Upper lobe of left lung (tissue), 4 donors: ENCODE measurements at regions not wholly inside any gene's neighbourhood (a gene's known extent, or its start where the extent isn't known, plus 50 kb on each side); places are given as distances from the start of the nearest gene placed in this dataset.
"Not testable (repeated sequence)": the region's sequence is repeated elsewhere in the genome, so short reads cannot be mapped to it uniquely, and the experiment has no call there.

Experiments
- CTCF ChIP-seq, 6 experiments: fragments of 450-650 bp in 4 of 6; fragments of 200-600 bp in 2 of 6; sonication (generic) in 2 of 6; IDR thresholded peaks; one replicate each; pipeline ENCODE4 v1.5.1; 2016 to 2019; ENCODE audit warnings: antibody characterized with exemption in 6 of 6
- POLR2AphosphoS5 ChIP-seq, 2 donors: sonication (generic); formaldehyde crosslinking; IDR thresholded peaks; one replicate each; pipeline ENCODE4 v1.5.1; 2017; ENCODE audit warnings: antibody characterized with exemption in 2 of 2

- not testable (repeated sequence) for TF ChIP-seq CTCF, POLR2AphosphoS5 (IDR thresholded peaks at IDR 0.05)
These were observed 309.0 kb upstream of the ELAVL2 start for GRCh38 chr9:24135072-24135471.
